Endothelial cell of hepatic sinusoid (primary cell): ENCODE measurements at regions not wholly inside any gene's neighbourhood (a gene's known extent, or its start where the extent isn't known, plus 50 kb on each side); places are given as distances from the start of the nearest gene placed in this dataset.

Experiments
- in situ Hi-C: cut with HindIII; loops from 2 replicates; pipeline ENCODE4 v1.10.0; 2017; ENCODE audit warnings: low sequenced_read_pairs

- in situ Hi-C loops, result no loop called here
Measured at GRCh38 chr6:4311976-4312860, 176.8 kb upstream of the ECI2 start.

GRCh38 chr6:4309540-4309939, 174.2 kb upstream of the ECI2 start:
- in situ Hi-C loops, result no loop called here

GRCh38 chr6:4308364-4308763, 173.0 kb upstream of the ECI2 start:
- in situ Hi-C loops, result no loop called here

GRCh38 chr6:4304927-4305455, 169.6 kb upstream of the ECI2 start:
- in situ Hi-C loops, result no loop called here

GRCh38 chr6:4303638-4304037, 168.3 kb upstream of the ECI2 start:
- in situ Hi-C loops, result no loop called here

- in situ Hi-C loops, result no loop called here
Measured at GRCh38 chr6:4302524-4302923, 167.1 kb upstream of the ECI2 start.

- in situ Hi-C loops, result no loop called here
Measured at GRCh38 chr6:4301871-4302270, 166.5 kb upstream of the ECI2 start.

- in situ Hi-C loops, result no loop called here
Measured at GRCh38 chr6:4300917-4301316, 165.5 kb upstream of the ECI2 start.

GRCh38 chr6:4299476-4299875, 164.1 kb upstream of the ECI2 start:
- in situ Hi-C loops, result no loop called here

GRCh38 chr6:4297348-4297747, 162.0 kb upstream of the ECI2 start:
- in situ Hi-C loops, result no loop called here

GRCh38 chr6:4296552-4296951, 161.2 kb upstream of the ECI2 start:
- in situ Hi-C loops, result no loop called here

- in situ Hi-C loops, result no loop called here
Measured at GRCh38 chr6:4295783-4296155, 160.4 kb upstream of the ECI2 start.

- in situ Hi-C loops, result no loop called here
Measured at GRCh38 chr6:4295058-4295782, 159.8 kb upstream of the ECI2 start.

- in situ Hi-C loops, result no loop called here
Measured at GRCh38 chr6:4294636-4295035, 159.3 kb upstream of the ECI2 start.

- in situ Hi-C loops, result no loop called here
Measured at GRCh38 chr6:4291453-4292403, 156.4 kb upstream of the ECI2 start.

- in situ Hi-C loops, result no loop called here
Measured at GRCh38 chr6:4289770-4290320, 154.5 kb upstream of the ECI2 start.

- in situ Hi-C loops, result no loop called here
Measured at GRCh38 chr6:4287811-4288244, 152.5 kb upstream of the ECI2 start.

- in situ Hi-C loops, result no loop called here
Measured at GRCh38 chr6:4287372-4287771, 152.0 kb upstream of the ECI2 start.

GRCh38 chr6:4282926-4283325, 147.6 kb upstream of the ECI2 start:
- in situ Hi-C loops, result no loop called here
